HepG2 (cell line): ENCODE measurements at regions not wholly inside any gene's neighbourhood (a gene's known extent, or its start where the extent isn't known, plus 50 kb on each side); places are given as distances from the start of the nearest gene placed in this dataset.

Experiments used
- ATAC-seq: fragments of 200-7000 bp; cut with Tn5 transposase; 3 replicates; pipeline ENCODE4 v1.9.1; 2020; ENCODE audit warnings: mild to moderate bottlenecking, moderate library complexity
- BruUV-seq: library from RNA; stranded (reverse); fragments of 400-500 nt; replicated peaks from 2 replicates; lab custom pipeline; 2021; lab: Mats Ljungman, UMichigan
- CTCF ChIA-PET: fragments of 300-600 bp; formaldehyde crosslinking; extraction: SDS; loops from one replicate; lab custom pipeline; 2021; ENCODE audit warnings: low total read pairs, inconsistent platforms, low intra/inter-chr PET ratio; lab: Yijun Ruan, JAX
- POLR2A ChIA-PET: fragments of 350-600 bp; sonication (Branson Sonifier 250); formaldehyde crosslinking; loops from one replicate; lab custom pipeline; 2020; ENCODE audit warnings: antibody characterized with exemption, inconsistent platforms; lab: Yijun Ruan, JAX
- DNase-seq: peaks from one replicate; pipeline ENCODE4 v3.0.0-alpha.2; 2015; ENCODE audit warnings: low spot score
- FAIRE-seq: peaks from 3 replicates; lab custom pipeline; 2011; peaks lifted over from hg19 to GRCh38; lab: Jason Lieb, UNC
- H2AFZ ChIP-seq: one replicate; pipeline ENCODE4 v1.6.1; 2011; ENCODE audit warnings: low read length, inconsistent platforms
- H3K27ac ChIP-seq: fragments of 300-600 bp; 3 replicates; pipeline ENCODE4 v1.8.0; 2011; ENCODE audit warnings: mixed run types, mild to moderate bottlenecking, mixed read lengths, low read length, inconsistent platforms; ENCODE audit not compliant: insufficient read depth; ENCODE audit errors: extremely low read length
- H3K27me3 ChIP-seq, 2 experiments: fragments of 200-600 bp in 1 of 2; 2 replicates in 1 of 2; 3 replicates in 1 of 2; pipeline versions ENCODE4 v1.6.0 to v1.8.0; 2011; ENCODE audit warnings: low read length in 2 of 2, mild to moderate bottlenecking in 2 of 2, moderate library complexity in 2 of 2, inconsistent platforms in 1 of 2; ENCODE audit not compliant: insufficient read depth in 2 of 2, control insufficient read depth in 1 of 2
- H3K36me3 ChIP-seq, 2 experiments: fragments of 200-600 bp in 1 of 2; replicated peaks in 1 of 2; 2 replicates in 1 of 2; 3 replicates in 1 of 2; pipeline versions ENCODE4 v1.5.1 to v1.8.0; 2011; ENCODE audit warnings: low read length in 2 of 2, inconsistent platforms in 1 of 2; ENCODE audit not compliant: insufficient read depth in 2 of 2, control insufficient read depth in 1 of 2
- H3K4me1 ChIP-seq: 2 replicates; pipeline ENCODE4 v1.5.1; 2012; ENCODE audit warnings: low read length, inconsistent platforms; ENCODE audit not compliant: insufficient read depth
- H3K4me2 ChIP-seq: 2 replicates; pipeline ENCODE4 v1.6.0; 2011; ENCODE audit warnings: low read depth, low read length, inconsistent platforms
- H3K4me3 ChIP-seq, 3 experiments: fragments of 200-600 bp in 1 of 3; sonication (generic), shearing (Covaris generic) in 1 of 3; replicated peaks in 1 of 3; 2 replicates each; pipeline ENCODE4 v1.5.1; 2011 to 2016; ENCODE audit warnings: low read length in 3 of 3, inconsistent platforms in 2 of 3, low read depth in 2 of 3, mild to moderate bottlenecking in 2 of 3, control low read depth in 1 of 3, mixed read lengths in 1 of 3; ENCODE audit not compliant: insufficient read depth in 1 of 3
- H3K79me2 ChIP-seq: one replicate; pipeline ENCODE4 v1.6.1; 2011; ENCODE audit warnings: low read length, inconsistent platforms; ENCODE audit not compliant: insufficient read depth
- H3K9ac ChIP-seq: 2 replicates; pipeline ENCODE4 v1.6.0; 2011; ENCODE audit warnings: mild to moderate bottlenecking, low read depth, low read length, inconsistent platforms; ENCODE audit not compliant: insufficient read depth
- H3K9me3 ChIP-seq: 2 replicates; pipeline ENCODE4 v1.5.1; 2012; ENCODE audit warnings: mild to moderate bottlenecking, low read length
- H4K20me1 ChIP-seq: 2 replicates; pipeline ENCODE4 v1.6.0; 2011; ENCODE audit warnings: inconsistent platforms, mild to moderate bottlenecking, low read length, moderate library complexity; ENCODE audit not compliant: insufficient read depth
- HNRNPLL ChIP-seq: fragments of 200-400 bp; formaldehyde crosslinking; IDR thresholded peaks from 2 replicates; pipeline ENCODE4 v1.6.1; 2017; ENCODE audit warnings: mild to moderate bottlenecking, low read depth, low read length; ENCODE audit not compliant: poor library complexity, severe bottlenecking
- KLF16 ChIP-seq, 2 experiments: sonication (generic) in 1 of 2; formaldehyde crosslinking in 1 of 2; IDR thresholded peaks; 2 replicates each; pipeline versions ENCODE4 v1.6.1 to v1.8.0; 2016 to 2023; ENCODE audit warnings: missing genetic modification reagents in 2 of 2, missing compliant biosample characterization in 1 of 2
- NR2F1 ChIP-seq, 2 experiments: fragments of 450-650 bp in 1 of 2; formaldehyde crosslinking in 1 of 2; IDR thresholded peaks; 2 replicates each; pipeline versions ENCODE4 v1.5.0 to v1.6.1; 2016 to 2020; ENCODE audit warnings: mild to moderate bottlenecking in 1 of 2, missing compliant biosample characterization in 1 of 2, missing genetic modification reagents in 1 of 2, moderate library complexity in 1 of 2
- SRSF4 ChIP-seq: fragments of 200-400 bp; formaldehyde crosslinking; IDR thresholded peaks from one replicate; pipeline ENCODE4 v1.6.1; 2018; ENCODE audit warnings: mild to moderate bottlenecking, low read depth, low read length, moderate library complexity; ENCODE audit not compliant: poor library complexity, severe bottlenecking
- TOPORS ChIP-seq: sonication (generic); formaldehyde crosslinking; IDR thresholded peaks from 2 replicates; pipeline ENCODE4 v1.8.0; 2023; ENCODE audit warnings: mild to moderate bottlenecking, missing genetic modification reagents
- ZNF180 ChIP-seq: sonication (generic); formaldehyde crosslinking; IDR thresholded peaks from 2 replicates; pipeline ENCODE4 v1.4.0; 2020; ENCODE audit warnings: low read depth, missing genetic modification reagents, borderline replicate concordance
- ZNF547 ChIP-seq: sonication (generic); formaldehyde crosslinking; IDR thresholded peaks from 2 replicates; pipeline ENCODE4 v1.5.1; 2020; ENCODE audit warnings: mild to moderate bottlenecking, missing genetic modification reagents
- ZNF75D ChIP-seq: sonication (generic); formaldehyde crosslinking; IDR thresholded peaks from 2 replicates; pipeline ENCODE4 v1.8.1; 2023; ENCODE audit warnings: missing genetic modification reagents, mild to moderate bottlenecking, borderline replicate concordance
- ZNF772 ChIP-seq: sonication (generic); formaldehyde crosslinking; IDR thresholded peaks from 2 replicates; pipeline ENCODE4 v1.5.0; 2020; ENCODE audit warnings: mild to moderate bottlenecking, missing genetic modification reagents
- ZSCAN21 ChIP-seq: sonication (generic); formaldehyde crosslinking; IDR thresholded peaks from 2 replicates; pipeline ENCODE4 v1.8.0; 2022; ENCODE audit warnings: mild to moderate bottlenecking, missing genetic modification reagents, moderate library complexity, borderline replicate concordance
- ZSCAN25 ChIP-seq: sonication (generic); formaldehyde crosslinking; IDR thresholded peaks from 2 replicates; pipeline ENCODE4 v1.8.0; 2022; ENCODE audit warnings: mild to moderate bottlenecking, missing genetic modification reagents
- WGBS: methylation state at CpG from one replicate; pipeline ENCODE4 v1.1.6; 2017; ENCODE audit warnings: low lambda C conversion rate; 5-methylcytosine and 5-hydroxymethylcytosine counted together
- in situ Hi-C: cut with HindIII; loops from 2 replicates; pipeline ENCODE4 v1.10.0; 2017; ENCODE audit warnings: low pct_unique_long_range_greater_than_20kb; ENCODE audit not compliant: extremely low pct_ligation_motif_present
- intact Hi-C: fragments of 100-400 bp; cut with micrococcal nuclease; formaldehyde crosslinking; loops from one replicate; pipeline ENCODE4 v1.10.0; 2022; ENCODE audit not compliant: unreplicated experiment
- TF ChIP-seq, protein P1 (sequence below): sonication (generic); formaldehyde crosslinking; conservative IDR thresholded peaks from 2 replicates; pipeline ENCODE4 v1.8.0; 2022; ENCODE audit warnings: mild to moderate bottlenecking, moderate library complexity, missing genetic modification reagents
- TF ChIP-seq, protein P2 (sequence below): sonication (generic); formaldehyde crosslinking; IDR thresholded peaks from 2 replicates; pipeline ENCODE4 v1.8.1; 2022; ENCODE audit warnings: mild to moderate bottlenecking, missing genetic modification reagents
- TF ChIP-seq, protein P3 (sequence below): sonication (generic); formaldehyde crosslinking; IDR thresholded peaks from 2 replicates; pipeline ENCODE4 v1.4.0; 2020; ENCODE audit warnings: missing genetic modification reagents
- TF ChIP-seq, protein P4 (sequence below): sonication (generic); formaldehyde crosslinking; IDR thresholded peaks from 2 replicates; pipeline ENCODE4 v1.5.0; 2020; ENCODE audit warnings: missing genetic modification reagents

DNA sequence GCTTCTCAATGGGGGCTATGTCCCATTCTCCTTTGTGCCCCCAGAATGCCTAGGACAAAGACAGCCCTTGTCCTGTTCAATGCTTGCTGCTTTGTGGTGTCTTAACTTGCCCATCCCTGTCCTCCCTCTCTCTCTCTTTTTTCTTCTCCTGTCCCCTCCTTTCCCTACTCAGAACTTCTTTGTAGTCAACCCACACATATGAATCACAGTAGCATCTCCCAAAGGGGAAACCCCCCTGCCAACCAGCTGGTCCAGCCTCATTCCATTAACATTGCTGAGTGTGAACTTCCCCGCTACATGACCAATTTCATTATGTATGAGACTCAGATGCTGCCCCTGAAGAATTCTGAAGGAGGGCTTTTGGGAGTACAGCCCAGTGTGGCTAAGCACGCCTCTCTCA is 408.3 kb downstream of the ENC1 start (continued):
- no peak for TF ChIP-seq HNRNPLL
- no peak for TF ChIP-seq TOPORS (CRISPR knock-in tag)
- TF ChIP-seq ZNF75D: no peak
- TF ChIP-seq, protein P1, sequence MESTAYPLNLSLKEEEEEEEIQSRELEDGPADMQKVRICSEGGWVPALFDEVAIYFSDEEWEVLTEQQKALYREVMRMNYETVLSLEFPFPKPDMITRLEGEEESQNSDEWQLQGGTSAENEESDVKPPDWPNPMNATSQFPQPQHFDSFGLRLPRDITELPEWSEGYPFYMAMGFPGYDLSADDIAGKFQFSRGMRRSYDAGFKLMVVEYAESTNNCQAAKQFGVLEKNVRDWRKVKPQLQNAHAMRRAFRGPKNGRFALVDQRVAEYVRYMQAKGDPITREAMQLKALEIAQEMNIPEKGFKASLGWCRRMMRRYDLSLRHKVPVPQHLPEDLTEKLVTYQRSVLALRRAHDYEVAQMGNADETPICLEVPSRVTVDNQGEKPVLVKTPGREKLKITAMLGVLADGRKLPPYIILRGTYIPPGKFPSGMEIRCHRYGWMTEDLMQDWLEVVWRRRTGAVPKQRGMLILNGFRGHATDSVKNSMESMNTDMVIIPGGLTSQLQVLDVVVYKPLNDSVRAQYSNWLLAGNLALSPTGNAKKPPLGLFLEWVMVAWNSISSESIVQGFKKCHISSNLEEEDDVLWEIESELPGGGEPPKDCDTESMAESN: no peak
- TF ChIP-seq ZSCAN25: no peak

DNA sequence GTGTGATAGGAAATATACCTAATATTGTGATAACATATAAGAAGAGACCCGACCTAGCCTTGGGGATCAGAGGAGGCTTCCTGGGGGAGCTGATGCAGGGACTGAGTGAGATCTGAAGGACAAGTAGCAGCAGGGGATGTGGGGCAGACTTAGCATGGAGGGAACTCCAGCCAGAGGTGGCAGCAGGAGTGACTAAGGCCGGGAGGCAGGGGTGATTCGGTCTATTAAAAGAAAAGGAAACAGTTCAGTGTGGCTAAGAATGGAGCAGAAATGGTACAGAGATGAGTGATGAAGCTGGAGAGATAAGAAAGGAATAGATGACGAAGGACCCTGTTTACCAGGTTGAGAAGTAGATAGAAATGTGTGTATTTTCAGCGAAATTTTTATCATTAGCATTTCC is 408.8 kb downstream of the ENC1 start:
- no TSS peak for BruUV-seq
- ChIA-PET CTCF (no interaction called here), POLR2A (no interaction called here)
- Histone ChIP-seq H3K27me3 (peaks cover 2 to 4% of the 10 kb centered on the region in 2 experiments; a peak in 2 of 5 replicates), H3K4me3 (no peak overlapping the region), H3K79me2 (no peaks in the 10 kb centered on the region), H3K9me3 (no peaks in the 10 kb centered on the region), H3K4me2 (no peak overlapping the region), H4K20me1 (no peaks in the 10 kb centered on the region), H3K4me1 (no peaks in the 10 kb centered on the region), H3K27ac (no peak overlapping the region), H3K36me3 (no peaks in the 10 kb centered on the region), H2AFZ (no peak overlapping the region), H3K9ac (no peak overlapping the region)
- intact Hi-C loops (no loop called here), in situ Hi-C loops (no loop called here)
- WGBS: 11% methylated on average over 5 of the region's 5 CpGs
- DNase-seq (no peak), ATAC-seq (no peak), FAIRE-seq (no peak)
- TF ChIP-seq ZNF772 (CRISPR knock-in tag) (no peak), ZSCAN21 (CRISPR knock-in tag) (no peak), ZNF547 (CRISPR knock-in tag) (no peak), KLF16 (CRISPR knock-in tag; IDR thresholded peaks at IDR 0.05) (no peak), NR2F1 (CRISPR knock-in tag; IDR thresholded peaks at IDR 0.05) (no peak), SRSF4 (no peak), ZNF180 (CRISPR knock-in tag) (no peak)
- TF ChIP-seq, protein P2, sequence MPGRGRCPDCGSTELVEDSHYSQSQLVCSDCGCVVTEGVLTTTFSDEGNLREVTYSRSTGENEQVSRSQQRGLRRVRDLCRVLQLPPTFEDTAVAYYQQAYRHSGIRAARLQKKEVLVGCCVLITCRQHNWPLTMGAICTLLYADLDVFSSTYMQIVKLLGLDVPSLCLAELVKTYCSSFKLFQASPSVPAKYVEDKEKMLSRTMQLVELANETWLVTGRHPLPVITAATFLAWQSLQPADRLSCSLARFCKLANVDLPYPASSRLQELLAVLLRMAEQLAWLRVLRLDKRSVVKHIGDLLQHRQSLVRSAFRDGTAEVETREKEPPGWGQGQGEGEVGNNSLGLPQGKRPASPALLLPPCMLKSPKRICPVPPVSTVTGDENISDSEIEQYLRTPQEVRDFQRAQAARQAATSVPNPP: no peak
- TF ChIP-seq, protein P3, sequence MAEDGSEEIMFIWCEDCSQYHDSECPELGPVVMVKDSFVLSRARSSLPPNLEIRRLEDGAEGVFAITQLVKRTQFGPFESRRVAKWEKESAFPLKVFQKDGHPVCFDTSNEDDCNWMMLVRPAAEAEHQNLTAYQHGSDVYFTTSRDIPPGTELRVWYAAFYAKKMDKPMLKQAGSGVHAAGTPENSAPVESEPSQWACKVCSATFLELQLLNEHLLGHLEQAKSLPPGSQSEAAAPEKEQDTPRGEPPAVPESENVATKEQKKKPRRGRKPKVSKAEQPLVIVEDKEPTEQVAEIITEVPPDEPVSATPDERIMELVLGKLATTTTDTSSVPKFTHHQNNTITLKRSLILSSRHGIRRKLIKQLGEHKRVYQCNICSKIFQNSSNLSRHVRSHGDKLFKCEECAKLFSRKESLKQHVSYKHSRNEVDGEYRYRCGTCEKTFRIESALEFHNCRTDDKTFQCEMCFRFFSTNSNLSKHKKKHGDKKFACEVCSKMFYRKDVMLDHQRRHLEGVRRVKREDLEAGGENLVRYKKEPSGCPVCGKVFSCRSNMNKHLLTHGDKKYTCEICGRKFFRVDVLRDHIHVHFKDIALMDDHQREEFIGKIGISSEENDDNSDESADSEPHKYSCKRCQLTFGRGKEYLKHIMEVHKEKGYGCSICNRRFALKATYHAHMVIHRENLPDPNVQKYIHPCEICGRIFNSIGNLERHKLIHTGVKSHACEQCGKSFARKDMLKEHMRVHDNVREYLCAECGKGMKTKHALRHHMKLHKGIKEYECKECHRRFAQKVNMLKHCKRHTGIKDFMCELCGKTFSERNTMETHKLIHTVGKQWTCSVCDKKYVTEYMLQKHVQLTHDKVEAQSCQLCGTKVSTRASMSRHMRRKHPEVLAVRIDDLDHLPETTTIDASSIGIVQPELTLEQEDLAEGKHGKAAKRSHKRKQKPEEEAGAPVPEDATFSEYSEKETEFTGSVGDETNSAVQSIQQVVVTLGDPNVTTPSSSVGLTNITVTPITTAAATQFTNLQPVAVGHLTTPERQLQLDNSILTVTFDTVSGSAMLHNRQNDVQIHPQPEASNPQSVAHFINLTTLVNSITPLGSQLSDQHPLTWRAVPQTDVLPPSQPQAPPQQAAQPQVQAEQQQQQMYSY: no peak
- TF ChIP-seq, protein P4, sequence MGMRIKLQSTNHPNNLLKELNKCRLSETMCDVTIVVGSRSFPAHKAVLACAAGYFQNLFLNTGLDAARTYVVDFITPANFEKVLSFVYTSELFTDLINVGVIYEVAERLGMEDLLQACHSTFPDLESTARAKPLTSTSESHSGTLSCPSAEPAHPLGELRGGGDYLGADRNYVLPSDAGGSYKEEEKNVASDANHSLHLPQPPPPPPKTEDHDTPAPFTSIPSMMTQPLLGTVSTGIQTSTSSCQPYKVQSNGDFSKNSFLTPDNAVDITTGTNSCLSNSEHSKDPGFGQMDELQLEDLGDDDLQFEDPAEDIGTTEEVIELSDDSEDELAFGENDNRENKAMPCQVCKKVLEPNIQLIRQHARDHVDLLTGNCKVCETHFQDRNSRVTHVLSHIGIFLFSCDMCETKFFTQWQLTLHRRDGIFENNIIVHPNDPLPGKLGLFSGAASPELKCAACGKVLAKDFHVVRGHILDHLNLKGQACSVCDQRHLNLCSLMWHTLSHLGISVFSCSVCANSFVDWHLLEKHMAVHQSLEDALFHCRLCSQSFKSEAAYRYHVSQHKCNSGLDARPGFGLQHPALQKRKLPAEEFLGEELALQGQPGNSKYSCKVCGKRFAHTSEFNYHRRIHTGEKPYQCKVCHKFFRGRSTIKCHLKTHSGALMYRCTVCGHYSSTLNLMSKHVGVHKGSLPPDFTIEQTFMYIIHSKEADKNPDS: no peak
